Naive thymus-derived CD4-positive, alpha-beta T cell (primary cell): ENCODE measurements at regions not wholly inside any gene's neighbourhood (a gene's known extent, or its start where the extent isn't known, plus 50 kb on each side); places are given as distances from the start of the nearest gene placed in this dataset.

Experiments used
- ATAC-seq: fragments of 150-1000 bp; cut with Tn5 transposase; 2 replicates; pipeline ENCODE4 v1.10.0; 2021; ENCODE audit warnings: mild to moderate bottlenecking, moderate library complexity
- CTCF ChIA-PET: fragments of 350-600 bp; sonication (Branson Sonifier 250); formaldehyde crosslinking; loops from one replicate; lab custom pipeline; 2021; ENCODE audit warnings: antibody characterized with exemption; lab: Charles Lee
- POLR2A ChIA-PET: fragments of 350-600 bp; sonication (Branson Sonifier 250); formaldehyde crosslinking; loops from one replicate; lab custom pipeline; 2021; ENCODE audit warnings: antibody characterized with exemption, inconsistent platforms; lab: Charles Lee
- DNase-seq, 9 donors: peaks; one replicate each; pipeline versions ENCODE4 v3.0.0 to v3.0.0-alpha.2; 2020 to 2022; ENCODE audit warnings: mixed read lengths in 1 of 9
- H3K27ac ChIP-seq: one replicate; pipeline ENCODE4 v1.7.0; 2013; ENCODE audit warnings: mild to moderate bottlenecking, low read depth, low read length, moderate library complexity
- H3K27me3 ChIP-seq, 2 donors: one replicate each; pipeline ENCODE4 v1.7.0; 2013; ENCODE audit warnings: low read length in 2 of 2, mild to moderate bottlenecking in 2 of 2, moderate library complexity in 2 of 2; ENCODE audit not compliant: control insufficient read depth in 2 of 2, insufficient read depth in 2 of 2
- H3K36me3 ChIP-seq, 3 experiments: 1 replicate in 2 of 3; 2 replicates in 1 of 3; pipeline ENCODE4 v1.7.0; 2013; ENCODE audit warnings: low read length in 3 of 3, mild to moderate bottlenecking in 3 of 3, moderate library complexity in 1 of 3; ENCODE audit not compliant: insufficient read depth in 3 of 3, control insufficient read depth in 2 of 3
- H3K4me1 ChIP-seq, 2 donors: one replicate each; pipeline ENCODE4 v1.7.0; 2013; ENCODE audit warnings: low read length in 2 of 2, mild to moderate bottlenecking in 2 of 2, moderate library complexity in 1 of 2; ENCODE audit not compliant: control insufficient read depth in 2 of 2, insufficient read depth in 2 of 2
- H3K4me3 ChIP-seq: 2 replicates; pipeline ENCODE4 v1.7.0; 2013; ENCODE audit warnings: mild to moderate bottlenecking, low read length
- H3K9me3 ChIP-seq, 3 experiments: 1 replicate in 2 of 3; 2 replicates in 1 of 3; pipeline ENCODE4 v1.7.0; 2013; ENCODE audit warnings: low read length in 3 of 3; ENCODE audit not compliant: control insufficient read depth in 2 of 3
- H3K27ac Mint-ChIP-seq, 9 donors: one replicate each; pipeline ENCODE4 v1.8.0; 2020 to 2022; ENCODE audit warnings: mixed read lengths in 9 of 9, mild to moderate bottlenecking in 8 of 9, moderate library complexity in 5 of 9, inconsistent platforms in 2 of 9
- H3K27me3 Mint-ChIP-seq, 5 donors: one replicate each; pipeline ENCODE4 v1.8.0; 2021 to 2022; ENCODE audit warnings: mixed read lengths in 5 of 5, mild to moderate bottlenecking in 1 of 5
- H3K36me3 Mint-ChIP-seq, 5 donors: one replicate each; pipeline ENCODE4 v1.8.0; 2020 to 2022; ENCODE audit warnings: mixed read lengths in 5 of 5, mild to moderate bottlenecking in 3 of 5, inconsistent platforms in 1 of 5
- H3K4me1 Mint-ChIP-seq, 7 donors: one replicate each; pipeline ENCODE4 v1.8.0; 2020 to 2022; ENCODE audit warnings: mixed read lengths in 7 of 7, mild to moderate bottlenecking in 3 of 7, inconsistent platforms in 1 of 7
- H3K4me3 Mint-ChIP-seq, 10 donors: one replicate each; pipeline ENCODE4 v1.8.0; 2020 to 2022; ENCODE audit warnings: mild to moderate bottlenecking in 10 of 10, mixed read lengths in 10 of 10, moderate library complexity in 6 of 10, inconsistent platforms in 2 of 10
- H3K9me3 Mint-ChIP-seq, 11 donors: one replicate each; pipeline ENCODE4 v1.8.0; 2020 to 2022; ENCODE audit warnings: mixed read lengths in 11 of 11, mild to moderate bottlenecking in 4 of 11, inconsistent platforms in 1 of 11, moderate library complexity in 1 of 11
- intact Hi-C, 2 donors: fragments of 100-400 bp; cut with micrococcal nuclease; formaldehyde crosslinking; loops; one replicate each; pipeline ENCODE4 v1.15.1; 2023

DNA sequence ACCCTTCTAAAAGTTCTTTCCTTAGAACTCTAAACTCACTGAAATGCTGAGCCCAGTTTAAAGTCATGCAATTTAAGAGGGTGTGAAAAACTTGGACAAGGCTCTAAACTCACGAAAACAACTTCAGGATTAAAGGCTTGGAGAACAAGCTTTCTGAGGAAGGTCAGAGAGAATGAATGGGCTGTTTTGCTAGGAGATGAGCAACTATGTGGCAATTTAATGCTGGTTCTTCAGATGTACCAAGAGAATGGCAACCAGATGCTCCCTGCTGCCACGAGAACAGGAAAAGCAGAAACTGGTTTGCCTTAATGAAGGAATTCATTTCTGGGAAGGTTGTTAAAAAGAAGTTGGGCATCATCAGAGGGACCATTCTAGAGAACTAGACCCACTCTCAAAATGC lies 77.8 kb upstream of the PMAIP1 start:
- intact Hi-C loops: loop anchor here in 1 of 2 donors (5.0 kb wide), 1 partner anchor 40 kb away; no protein-coding TSS in a partner anchor

DNA sequence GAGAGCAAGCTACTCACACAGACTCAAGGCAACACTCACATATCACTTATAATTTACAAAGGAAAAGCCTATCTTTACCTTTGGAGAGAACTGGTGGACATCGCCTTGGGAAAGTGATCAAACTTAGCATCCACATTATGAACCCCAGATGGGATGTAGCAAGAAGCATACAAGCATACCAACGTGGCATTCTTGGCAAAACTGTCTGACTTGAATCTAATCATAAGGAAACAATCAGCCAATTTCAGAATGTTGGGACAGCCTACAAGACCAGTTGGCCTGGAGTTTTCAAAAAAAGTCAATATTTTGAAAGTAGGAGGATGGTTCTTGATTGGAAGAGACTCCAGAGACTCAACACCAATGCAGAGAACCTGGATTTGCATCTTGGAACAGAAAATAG lies 79.1 kb upstream of the PMAIP1 start:
- ChIA-PET POLR2A (no interaction called here), CTCF (no interaction called here)
- Histone ChIP-seq H3K4me1 (no peaks in the 10 kb centered on the region), H3K4me3 (no peak overlapping the region), H3K9me3 (no peaks in the 10 kb centered on the region), H3K27ac (no peak overlapping the region), H3K36me3 (no peaks in the 10 kb centered on the region), H3K27me3 (no peaks in the 10 kb centered on the region)
- Mint-ChIP-seq H3K27ac (no peak overlapping the region), H3K9me3 (peaks cover 0 to 7% (median 0%) of the 10 kb centered on the region in 11 donors), H3K27me3 (peaks cover 10 to 33% (median 17%) of the 10 kb centered on the region in 5 donors), H3K36me3 (peaks cover 0 to 4% (median 0%) of the 10 kb centered on the region in 5 donors), H3K4me3 (no peak overlapping the region), H3K4me1 (peaks cover 0 to 2% (median 0%) of the 10 kb centered on the region in 7 donors)
- ATAC-seq (no peak), DNase-seq (no peak)
- intact Hi-C loops: loop anchor here in 1 of 2 donors (5.0 kb wide), 1 partner anchor 38 kb away; no protein-coding TSS in a partner anchor

More for the DNA sequence above, 77.8 kb upstream of the PMAIP1 start:
- CTCF ChIA-PET: no interaction called here
- POLR2A ChIA-PET: no interaction called here
- DNase-seq (no peak), ATAC-seq (no peak)
- Mint-ChIP-seq H3K4me1 (peaks cover 0 to 2% (median 0%) of the 10 kb centered on the region in 7 donors), H3K9me3 (peaks cover 0 to 7% (median 0%) of the 10 kb centered on the region in 11 donors), H3K27ac (no peak overlapping the region), H3K4me3 (no peak overlapping the region), H3K27me3 (peaks cover 7 to 28% (median 17%) of the 10 kb centered on the region in 5 donors), H3K36me3 (peaks cover 0 to 4% (median 0%) of the 10 kb centered on the region in 5 donors)
- Histone ChIP-seq H3K4me1 (no peaks in the 10 kb centered on the region), H3K27me3 (no peaks in the 10 kb centered on the region), H3K9me3 (no peaks in the 10 kb centered on the region), H3K4me3 (no peak overlapping the region), H3K36me3 (no peaks in the 10 kb centered on the region), H3K27ac (no peak overlapping the region)

GRCh38 chr18:59818769-59819168 lies 81.0 kb upstream of the PMAIP1 start:
- peaks cover 0 to 7% (median 0%) of the 10 kb centered on the region in 11 donors for H3K9me3 Mint-ChIP-seq
- CTCF ChIA-PET: interaction anchor here (0.7 kb wide), 1 partner anchor 1752 kb away, joined by 4 read pairs; no protein-coding TSS in a partner anchor
- no peaks in the 10 kb centered on the region for H3K9me3 ChIP-seq
- intact Hi-C loops: no loop called here
- ATAC-seq (no peak), DNase-seq (no peak)
- H3K4me1 Mint-ChIP-seq: peaks cover 0 to 2% (median 0%) of the 10 kb centered on the region in 7 donors
- no peak overlapping the region for H3K27ac Mint-ChIP-seq
- H3K27ac ChIP-seq: no peak overlapping the region
- H3K4me1 ChIP-seq: no peaks in the 10 kb centered on the region
- H3K4me3 ChIP-seq: no peak overlapping the region
- H3K36me3 Mint-ChIP-seq: peaks cover 0 to 4% (median 0%) of the 10 kb centered on the region in 5 donors
- H3K36me3 ChIP-seq: no peaks in the 10 kb centered on the region
- H3K27me3 Mint-ChIP-seq: peaks cover 11 to 33% (median 18%) of the 10 kb centered on the region in 5 donors
- no peak overlapping the region for H3K4me3 Mint-ChIP-seq
- POLR2A ChIA-PET: no interaction called here
- H3K27me3 ChIP-seq: no peaks in the 10 kb centered on the region

- ATAC-seq (no peak), DNase-seq (no peak)
- Histone ChIP-seq H3K4me1 (no peaks in the 10 kb centered on the region), H3K36me3 (no peaks in the 10 kb centered on the region), H3K9me3 (no peaks in the 10 kb centered on the region), H3K27ac (no peak overlapping the region), H3K4me3 (no peak overlapping the region), H3K27me3 (no peaks in the 10 kb centered on the region)
- ChIA-PET CTCF (no interaction called here), POLR2A (no interaction called here)
- peaks cover 0 to 2% (median 0%) of the 10 kb centered on the region in 7 donors for H3K4me1 Mint-ChIP-seq
- intact Hi-C loops: no loop called here
- peaks cover 0 to 7% (median 0%) of the 10 kb centered on the region in 11 donors for H3K9me3 Mint-ChIP-seq
- H3K27me3 Mint-ChIP-seq: peaks cover 10 to 46% (median 30%) of the 10 kb centered on the region in 5 donors
- no peak overlapping the region for H3K27ac Mint-ChIP-seq
- H3K36me3 Mint-ChIP-seq: peaks cover 0 to 4% (median 0%) of the 10 kb centered on the region in 5 donors
- H3K4me3 Mint-ChIP-seq: no peak overlapping the region
Measured at GRCh38 chr18:59814891-59815290, 84.9 kb upstream of the PMAIP1 start.

- no peak for DNase-seq
- no peak overlapping the region for H3K27ac ChIP-seq
- no peaks in the 10 kb centered on the region for H3K27me3 ChIP-seq
- H3K9me3 Mint-ChIP-seq: peaks cover 0 to 7% (median 0%) of the 10 kb centered on the region in 11 donors
- ChIA-PET CTCF (no interaction called here), POLR2A (no interaction called here)
- H3K27me3 Mint-ChIP-seq: peaks cover 15 to 46% (median 31%) of the 10 kb centered on the region in 5 donors
- peaks cover 0 to 4% (median 0%) of the 10 kb centered on the region in 5 donors for H3K36me3 Mint-ChIP-seq
- no peak overlapping the region for H3K4me3 ChIP-seq
- no peak for ATAC-seq
- intact Hi-C loops: no loop called here
- no peaks in the 10 kb centered on the region for H3K9me3 ChIP-seq
- no peaks in the 10 kb centered on the region for H3K4me1 ChIP-seq
- no peak overlapping the region for H3K27ac Mint-ChIP-seq
- H3K36me3 ChIP-seq: no peaks in the 10 kb centered on the region
- H3K4me3 Mint-ChIP-seq: no peak overlapping the region
- peaks cover 0 to under 1% (median 0%) of the 10 kb centered on the region in 7 donors for H3K4me1 Mint-ChIP-seq
Measured at GRCh38 chr18:59813942-59814341, 85.9 kb upstream of the PMAIP1 start.

DNA sequence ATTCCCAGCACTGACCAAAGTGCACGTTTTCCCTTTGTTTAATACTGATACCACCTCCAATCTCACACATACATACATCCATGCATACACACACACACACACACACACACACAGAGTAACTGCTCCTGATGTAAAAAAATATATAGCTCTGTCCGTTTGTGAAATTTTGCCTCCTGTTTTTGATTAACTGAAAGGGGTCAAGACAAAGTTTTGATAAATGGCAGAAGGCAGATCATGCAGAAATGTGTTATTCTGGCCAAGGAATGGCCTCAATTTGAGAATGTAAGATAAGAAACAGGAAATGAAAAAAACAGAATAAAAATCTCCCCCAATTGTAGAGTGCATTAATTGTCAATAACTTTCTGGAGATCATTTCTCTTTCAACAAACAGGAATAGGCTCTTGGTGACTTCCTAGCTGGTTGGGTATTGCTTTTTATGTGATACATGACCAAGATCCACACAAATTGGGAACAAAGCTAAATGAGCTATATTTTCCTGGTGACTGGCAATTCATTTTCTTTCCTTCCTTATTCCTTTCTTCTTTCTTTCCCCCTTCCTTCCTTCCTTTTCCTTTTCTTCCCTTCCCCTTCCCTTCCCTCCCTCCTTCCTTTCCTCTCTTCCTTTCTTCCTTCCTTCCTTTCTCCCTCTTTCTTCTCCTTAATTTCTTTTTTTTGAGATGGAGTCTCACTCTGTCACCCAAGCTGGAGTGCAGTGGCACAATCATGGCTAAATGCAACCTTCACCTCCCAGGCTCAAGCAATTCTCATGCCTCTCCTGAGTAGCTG lies 88.9 kb upstream of the PMAIP1 start:
- no peaks in the 10 kb centered on the region for H3K4me1 Mint-ChIP-seq
- intact Hi-C loops: no loop called here
- no peak overlapping the region for H3K27ac Mint-ChIP-seq
- no peaks in the 10 kb centered on the region for H3K36me3 ChIP-seq
- H3K4me3 ChIP-seq: no peak overlapping the region
- no peaks in the 10 kb centered on the region for H3K4me1 ChIP-seq
- H3K27me3 ChIP-seq: no peaks in the 10 kb centered on the region
- peaks cover 15 to 38% (median 23%) of the 10 kb centered on the region in 5 donors for H3K27me3 Mint-ChIP-seq
- ATAC-seq (no peak), DNase-seq (no peak)
- H3K9me3 Mint-ChIP-seq: peaks cover 0 to 3% (median 0%) of the 10 kb centered on the region in 11 donors
- CTCF ChIA-PET: interaction anchor here (0.6 kb wide), 1 partner anchor 17 kb away, joined by 3 read pairs; no protein-coding TSS in a partner anchor
- H3K9me3 ChIP-seq: no peaks in the 10 kb centered on the region
- POLR2A ChIA-PET: no interaction called here
- no peak overlapping the region for H3K27ac ChIP-seq
- no peaks in the 10 kb centered on the region for H3K36me3 Mint-ChIP-seq
- no peak overlapping the region for H3K4me3 Mint-ChIP-seq
